Breast epithelium (tissue), 3 donors: ENCODE measurements at regions not wholly inside any gene's neighbourhood (a gene's known extent, or its start where the extent isn't known, plus 50 kb on each side); places are given as distances from the start of the nearest gene placed in this dataset.

Experiments
- CTCF ChIP-seq, 3 donors: fragments of 450-650 bp; IDR thresholded peaks; one replicate each; pipeline ENCODE4 v1.5.1; 2016 to 2017; ENCODE audit warnings: antibody characterized with exemption in 3 of 3, mild to moderate bottlenecking in 3 of 3, moderate library complexity in 3 of 3
- POLR2A ChIP-seq: fragments of 450-650 bp; IDR thresholded peaks from one replicate; pipeline ENCODE4 v1.6.1; 2016; ENCODE audit warnings: antibody characterized with exemption, mild to moderate bottlenecking, moderate library complexity
- POLR2AphosphoS5 ChIP-seq, 3 donors: sonication (generic); formaldehyde crosslinking; IDR thresholded peaks; one replicate each; pipeline ENCODE4 v1.6.1; 2017; ENCODE audit warnings: antibody characterized with exemption in 3 of 3

- no peak for TF ChIP-seq CTCF (IDR thresholded peaks at IDR 0.05)
- no peak for TF ChIP-seq POLR2A
- TF ChIP-seq POLR2AphosphoS5 (IDR thresholded peaks at IDR 0.05), result no peak
Observed at GRCh38 chr5:7053528-7054209, 340.4 kb downstream of the TENT4A start.
